ENCODE measurements at regions not wholly inside any gene's neighbourhood (a gene's known extent, or its start where the extent isn't known, plus 50 kb on each side); places are given as distances from the start of the nearest gene placed in this dataset.

DNA sequence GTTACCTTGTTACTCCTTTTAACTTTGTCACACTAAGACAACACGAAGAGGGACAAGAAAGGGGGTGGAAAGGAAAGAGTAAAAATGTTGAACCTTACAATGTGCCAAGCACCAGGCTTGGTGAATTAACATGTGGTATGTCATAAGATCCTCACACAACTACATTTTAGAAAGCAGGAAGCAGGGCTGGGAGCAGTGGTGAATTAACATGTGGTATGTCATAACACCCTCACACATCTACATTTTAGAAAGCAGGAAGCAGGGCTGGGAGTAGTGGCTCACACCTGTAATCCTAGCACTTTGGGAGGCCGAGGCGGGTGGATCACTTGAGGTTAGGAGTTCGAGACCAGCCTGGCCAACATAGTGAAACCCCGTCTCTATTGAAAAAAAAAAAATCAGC lies 159.3 kb upstream of the CHAC2 start:
- no peak for TF ChIP-seq CTCF (IDR thresholded peaks at IDR 0.05 in 4 of 5, conservative IDR thresholded peaks at IDR 0.05 in 1 of 5)
- no peak for TF ChIP-seq POLR2A (IDR thresholded peaks at IDR 0.05)

Measured in gastrocnemius medialis (tissue), 4 donors.